HUES64 (cell line): ENCODE measurements at regions not wholly inside any gene's neighbourhood (a gene's known extent, or its start where the extent isn't known, plus 50 kb on each side); places are given as distances from the start of the nearest gene placed in this dataset.

Experiments
- H3K27ac ChIP-seq: 2 replicates; pipeline ENCODE4 v1.7.0; 2013; ENCODE audit warnings: low read depth, low read length, inconsistent platforms
- H3K27me3 ChIP-seq: 2 replicates; pipeline ENCODE4 v1.6.1; 2013; ENCODE audit warnings: mild to moderate bottlenecking, low read length; ENCODE audit not compliant: insufficient read depth
- H3K36me3 ChIP-seq: 2 replicates; pipeline ENCODE4 v1.6.1; 2013; ENCODE audit warnings: mild to moderate bottlenecking, low read length; ENCODE audit not compliant: insufficient read depth
- H3K4me1 ChIP-seq: 2 replicates; pipeline ENCODE4 v1.6.1; 2013; ENCODE audit warnings: mild to moderate bottlenecking, low read length, moderate library complexity; ENCODE audit not compliant: insufficient read depth
- H3K4me3 ChIP-seq: 2 replicates; pipeline ENCODE4 v1.5.1; 2013; ENCODE audit warnings: mild to moderate bottlenecking, low read length, moderate library complexity
- H3K9ac ChIP-seq: 2 replicates; pipeline ENCODE4 v1.6.1; 2013; ENCODE audit warnings: mild to moderate bottlenecking, low read depth, low read length
- H3K9me3 ChIP-seq: 2 replicates; pipeline ENCODE4 v1.6.1; 2013; ENCODE audit warnings: low read depth, low read length; ENCODE audit not compliant: insufficient read depth
- WGBS: fragments of 150-250, 120-280 bp; methylation state at CpG from one replicate; pipeline ENCODE4 v1.1.7; 2013; ENCODE audit warnings: missing lambda C conversion rate; 5-methylcytosine and 5-hydroxymethylcytosine counted together

DNA sequence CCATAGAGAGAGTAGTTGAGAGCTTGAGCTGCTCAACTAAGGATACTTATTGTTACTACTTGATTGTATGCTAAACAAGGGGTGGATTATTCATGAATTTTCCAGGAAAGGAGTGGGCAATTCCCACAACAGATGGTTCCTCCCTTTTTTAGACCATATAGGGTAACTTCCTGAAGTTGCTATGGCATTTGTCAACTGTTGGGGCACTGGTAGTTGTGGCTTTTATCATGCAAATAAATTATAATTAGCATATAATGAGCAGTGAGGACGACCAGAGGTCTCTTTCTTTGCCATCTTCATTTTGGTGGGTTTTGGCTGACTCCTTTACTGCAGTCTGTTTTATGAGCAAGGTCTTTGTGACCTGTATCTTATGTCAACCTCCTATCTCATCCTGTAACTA is 1403.5 kb upstream of the PABPC4L start:
- no peak overlapping the region for H3K27ac ChIP-seq
- no peak overlapping the region for H3K4me3 ChIP-seq
- no peaks in the 10 kb centered on the region for H3K36me3 ChIP-seq
- no CpG with 5 or more reads among the region's 1 CpG for WGBS
- H3K9ac ChIP-seq: no peak overlapping the region
- H3K4me1 ChIP-seq: no peaks in the 10 kb centered on the region
- H3K9me3 ChIP-seq: peaks cover 7% of the 10 kb centered on the region; the same call in 1 of the 2 replicates
- H3K27me3 ChIP-seq: no peaks in the 10 kb centered on the region

- peaks cover 12% of the 10 kb centered on the region for H3K9me3 ChIP-seq
- H3K36me3 ChIP-seq: no peaks in the 10 kb centered on the region
- H3K4me1 ChIP-seq: no peaks in the 10 kb centered on the region
- H3K27ac ChIP-seq: no peak overlapping the region
- WGBS: 100% methylated on average over 1 of the region's 1 CpG
- H3K9ac ChIP-seq: no peak overlapping the region
- H3K4me3 ChIP-seq: no peak overlapping the region
- H3K27me3 ChIP-seq: no peaks in the 10 kb centered on the region
Observed at GRCh38 chr4:135604531-135604930, 1402.9 kb upstream of the PABPC4L start.

DNA sequence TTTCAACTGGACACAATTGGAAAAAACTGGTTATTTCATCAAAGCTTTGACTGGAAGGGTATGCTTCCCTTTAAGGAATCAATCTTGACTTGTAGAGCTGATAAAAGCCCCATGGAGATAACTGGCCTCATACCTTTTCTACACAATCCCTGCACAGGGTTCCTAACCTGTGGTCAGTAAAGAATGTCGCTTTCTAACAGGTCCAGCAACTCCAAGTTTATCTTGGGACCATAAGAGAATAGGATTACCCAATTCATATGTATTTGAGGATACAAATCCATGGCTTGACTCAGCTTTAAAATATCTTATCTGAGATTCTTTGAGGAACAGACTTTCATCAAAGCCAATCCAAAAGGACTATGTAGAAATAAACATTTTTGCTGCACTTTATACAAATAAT is 1399.8 kb upstream of the PABPC4L start:
- no CpG with 5 or more reads among the region's 1 CpG for WGBS
- H3K9me3 ChIP-seq: peaks cover 43% of the 10 kb centered on the region
- H3K4me1 ChIP-seq: no peaks in the 10 kb centered on the region
- H3K4me3 ChIP-seq: no peak overlapping the region
- H3K36me3 ChIP-seq: no peaks in the 10 kb centered on the region
- H3K27ac ChIP-seq: no peak overlapping the region
- no peak overlapping the region for H3K9ac ChIP-seq
- H3K27me3 ChIP-seq: no peaks in the 10 kb centered on the region

DNA sequence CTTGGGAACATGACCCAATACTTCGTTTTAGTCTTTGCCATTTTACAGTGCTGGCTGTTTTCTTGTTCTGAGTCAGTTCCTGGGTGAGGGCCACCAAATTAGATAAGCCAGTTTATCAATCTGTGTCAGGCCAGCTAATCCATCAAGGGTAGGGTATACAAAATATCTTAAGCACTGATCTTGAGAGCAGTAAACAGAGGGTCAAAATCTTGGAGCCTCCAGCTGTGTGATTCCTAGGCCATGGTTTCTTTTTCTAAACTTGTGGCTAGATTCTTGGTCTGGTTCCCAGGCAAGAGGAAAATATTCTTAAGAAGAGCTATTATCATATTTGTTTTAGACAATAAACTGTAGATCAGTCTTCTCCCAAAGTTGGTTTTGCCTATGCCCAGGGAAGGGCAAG is 1396.6 kb upstream of the PABPC4L start:
- Histone ChIP-seq H3K4me1 (no peaks in the 10 kb centered on the region), H3K27ac (no peak overlapping the region), H3K4me3 (no peak overlapping the region), H3K27me3 (no peaks in the 10 kb centered on the region), H3K9me3 (peaks cover 54% of the 10 kb centered on the region), H3K36me3 (no peaks in the 10 kb centered on the region), H3K9ac (no peak overlapping the region)
- 93% methylated on average over 1 of the region's 1 CpG for WGBS

- WGBS: 82% methylated on average over 1 of the region's 1 CpG
- Histone ChIP-seq H3K9me3 (peaks cover 41% of the 10 kb centered on the region), H3K36me3 (no peaks in the 10 kb centered on the region), H3K4me3 (no peak overlapping the region), H3K27ac (no peak overlapping the region), H3K27me3 (no peaks in the 10 kb centered on the region), H3K9ac (no peak overlapping the region), H3K4me1 (no peaks in the 10 kb centered on the region)
Observed at GRCh38 chr4:135594521-135594920, 1392.9 kb upstream of the PABPC4L start.

DNA sequence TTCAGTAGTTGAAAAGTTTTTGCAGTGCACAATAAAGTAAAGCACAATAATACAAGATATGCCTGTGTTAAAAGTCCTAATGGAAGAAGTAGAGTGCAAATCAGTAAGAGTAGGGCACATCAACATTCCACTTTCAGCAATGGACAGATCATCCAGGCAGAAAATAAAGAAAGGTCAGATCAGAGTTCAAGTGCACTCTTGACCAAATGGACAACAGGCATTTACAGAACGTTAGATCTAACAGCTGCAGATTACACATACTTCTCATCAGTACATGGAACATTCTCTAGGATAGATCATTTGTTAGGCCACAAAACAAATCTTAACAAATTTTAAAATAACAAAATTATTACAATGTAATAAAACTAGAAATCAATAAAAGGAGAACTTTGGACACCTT is 1373.5 kb upstream of the PABPC4L start:
- Histone ChIP-seq H3K9me3 (no peaks in the 10 kb centered on the region), H3K27ac (no peak overlapping the region), H3K4me3 (no peak overlapping the region), H3K9ac (no peak overlapping the region), H3K36me3 (no peaks in the 10 kb centered on the region), H3K4me1 (peaks cover 6% of the 10 kb centered on the region), H3K27me3 (no peaks in the 10 kb centered on the region)
- WGBS: 100% methylated on average over 1 of the region's 1 CpG

- Histone ChIP-seq H3K4me1 (no peaks in the 10 kb centered on the region), H3K27me3 (no peaks in the 10 kb centered on the region), H3K9me3 (no peaks in the 10 kb centered on the region), H3K36me3 (no peaks in the 10 kb centered on the region), H3K4me3 (no peak overlapping the region), H3K9ac (no peak overlapping the region), H3K27ac (no peak overlapping the region)
Observed at GRCh38 chr4:135573251-135573650, 1371.7 kb upstream of the PABPC4L start.

GRCh38 chr4:135564090-135564489 is 1362.5 kb upstream of the PABPC4L start:
- Histone ChIP-seq H3K27ac (no peak overlapping the region), H3K36me3 (no peaks in the 10 kb centered on the region), H3K4me3 (no peak overlapping the region), H3K27me3 (no peaks in the 10 kb centered on the region), H3K9ac (no peak overlapping the region), H3K4me1 (no peaks in the 10 kb centered on the region; the same call in 1 of the 2 replicates), H3K9me3 (no peaks in the 10 kb centered on the region)
- no CpG with 5 or more reads among the region's 1 CpG for WGBS

GRCh38 chr4:135553213-135553612 is 1351.6 kb upstream of the PABPC4L start:
- Histone ChIP-seq H3K27ac (no peak overlapping the region), H3K4me1 (no peaks in the 10 kb centered on the region), H3K9ac (no peak overlapping the region), H3K4me3 (no peak overlapping the region), H3K36me3 (no peaks in the 10 kb centered on the region), H3K9me3 (no peaks in the 10 kb centered on the region), H3K27me3 (no peaks in the 10 kb centered on the region)
- WGBS: 92% methylated on average over 1 of the region's 1 CpG

GRCh38 chr4:135552131-135552530 is 1350.5 kb upstream of the PABPC4L start:
- H3K27ac ChIP-seq: no peak overlapping the region
- H3K4me1 ChIP-seq: no peaks in the 10 kb centered on the region
- H3K36me3 ChIP-seq: no peaks in the 10 kb centered on the region
- no peaks in the 10 kb centered on the region for H3K27me3 ChIP-seq
- H3K9me3 ChIP-seq: no peaks in the 10 kb centered on the region
- 93% methylated on average over 3 of the region's 3 CpGs for WGBS
- H3K4me3 ChIP-seq: no peak overlapping the region
- H3K9ac ChIP-seq: no peak overlapping the region

DNA sequence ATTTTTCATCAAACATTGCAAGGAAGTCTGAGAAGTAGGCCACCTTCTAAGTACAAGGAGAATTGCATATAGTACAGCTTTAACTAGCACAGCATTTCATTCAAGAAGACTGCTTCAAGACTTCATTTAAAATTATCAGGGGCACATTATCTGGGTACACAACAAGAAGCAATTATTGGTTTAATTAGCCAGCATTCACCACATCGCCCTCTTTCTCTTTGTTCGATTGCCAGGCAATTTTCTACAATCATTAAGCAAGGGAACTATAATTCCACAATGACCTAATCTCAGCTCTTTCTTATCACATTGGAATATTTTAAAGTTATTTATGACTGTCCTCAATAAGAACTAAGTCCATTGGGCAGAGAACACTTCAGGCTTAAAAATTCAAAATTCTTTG is 1347.1 kb upstream of the PABPC4L start:
- no peaks in the 10 kb centered on the region for H3K9me3 ChIP-seq
- H3K27ac ChIP-seq: no peak overlapping the region
- H3K9ac ChIP-seq: no peak overlapping the region
- H3K4me3 ChIP-seq: no peak overlapping the region
- WGBS: 99% methylated on average over 2 of the region's 2 CpGs
- H3K27me3 ChIP-seq: no peaks in the 10 kb centered on the region
- H3K4me1 ChIP-seq: no peaks in the 10 kb centered on the region
- no peaks in the 10 kb centered on the region for H3K36me3 ChIP-seq

DNA sequence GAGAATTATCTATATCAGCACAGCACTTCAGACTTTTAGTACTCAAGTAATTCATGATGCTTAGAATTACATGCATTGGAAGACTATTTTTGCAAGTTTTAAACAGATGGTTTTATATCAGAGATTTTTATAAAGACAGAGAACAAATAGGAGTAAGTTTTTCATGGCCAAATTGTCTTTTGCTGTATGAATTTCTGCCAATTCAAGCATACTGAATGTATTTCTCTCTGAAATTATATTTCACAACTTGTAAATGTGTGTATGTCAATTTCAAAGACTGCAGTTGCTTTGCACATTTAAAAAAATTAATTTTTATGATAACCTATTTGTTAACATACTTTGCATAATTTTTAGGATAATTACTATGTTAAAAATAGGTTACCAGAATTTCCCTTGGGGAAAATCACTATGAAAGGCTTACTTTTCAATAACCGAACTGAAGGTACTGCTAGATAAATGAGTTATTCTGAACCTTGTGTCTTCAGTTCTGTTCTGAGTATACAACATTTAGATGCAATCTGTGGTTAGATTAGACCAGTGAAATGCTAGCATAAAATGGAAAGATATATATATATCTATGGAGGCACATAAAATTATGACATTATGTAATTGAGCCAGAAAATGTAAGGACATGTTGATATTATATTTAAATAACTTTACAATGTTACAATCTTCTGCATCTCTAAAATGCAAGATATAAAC is 1344.2 kb upstream of the PABPC4L start:
- H3K36me3 ChIP-seq: no peaks in the 10 kb centered on the region
- no peak overlapping the region for H3K27ac ChIP-seq
- H3K27me3 ChIP-seq: no peaks in the 10 kb centered on the region
- H3K4me1 ChIP-seq: no peaks in the 10 kb centered on the region
- H3K9ac ChIP-seq: no peak overlapping the region
- 90% methylated on average over 1 of the region's 1 CpG for WGBS
- no peak overlapping the region for H3K4me3 ChIP-seq
- H3K9me3 ChIP-seq: no peaks in the 10 kb centered on the region
